IPS-NIHi7 (cell line): ENCODE measurements at regions not wholly inside any gene's neighbourhood (a gene's known extent, or its start where the extent isn't known, plus 50 kb on each side); places are given as distances from the start of the nearest gene placed in this dataset.

ENCODE experiments used
- DNase-seq: peaks from one replicate; pipeline ENCODE4 v3.0.0; 2012; ENCODE audit warnings: mixed read lengths; ENCODE audit errors: extremely low spot score

GRCh38 chr20:52921340-52921739, 50.8 kb upstream of the TSHZ2 start:
- DNase-seq, result no peak

GRCh38 chr20:52918311-52918710, 53.8 kb upstream of the TSHZ2 start:
- DNase-seq, result no peak

- DNase-seq, result no peak
These were observed 56.6 kb upstream of the TSHZ2 start for GRCh38 chr20:52915564-52915963.

GRCh38 chr20:52914870-52915269, 57.3 kb upstream of the TSHZ2 start:
- no peak for DNase-seq

GRCh38 chr20:52913650-52914387, 58.3 kb upstream of the TSHZ2 start:
- DNase-seq, result no peak

GRCh38 chr20:52905241-52905994, 66.7 kb upstream of the TSHZ2 start:
- DNase-seq, result no peak

- DNase-seq, result no peak
These were observed 67.3 kb upstream of the TSHZ2 start for GRCh38 chr20:52904837-52905236.

GRCh38 chr20:52899041-52899608, 73.0 kb upstream of the TSHZ2 start:
- DNase-seq, result no peak

- no peak for DNase-seq
These were observed 75.8 kb upstream of the TSHZ2 start for GRCh38 chr20:52896348-52896747.

GRCh38 chr20:52895701-52896100, 76.5 kb upstream of the TSHZ2 start:
- no peak for DNase-seq

- DNase-seq, result no peak
These were observed 76.9 kb upstream of the TSHZ2 start for GRCh38 chr20:52895235-52895634.

GRCh38 chr20:52893498-52893897, 78.7 kb upstream of the TSHZ2 start:
- no peak for DNase-seq

GRCh38 chr20:52892023-52892422, 80.1 kb upstream of the TSHZ2 start:
- DNase-seq, result no peak

- DNase-seq, result no peak
These were observed 82.0 kb upstream of the TSHZ2 start for GRCh38 chr20:52890130-52890529.

GRCh38 chr20:52889225-52889624, 82.9 kb upstream of the TSHZ2 start:
- no peak for DNase-seq

- no peak for DNase-seq
These were observed 84.1 kb upstream of the TSHZ2 start for GRCh38 chr20:52888096-52888495.

GRCh38 chr20:52880997-52881396, 91.2 kb upstream of the TSHZ2 start:
- DNase-seq, result no peak

- no peak for DNase-seq
These were observed 91.9 kb upstream of the TSHZ2 start for GRCh38 chr20:52880259-52880658.

GRCh38 chr20:52874241-52874640, 97.9 kb upstream of the TSHZ2 start:
- DNase-seq, result no peak

GRCh38 chr20:52869698-52870501, 102.3 kb upstream of the TSHZ2 start:
- DNase-seq, result no peak

GRCh38 chr20:52869276-52869675, 102.9 kb upstream of the TSHZ2 start:
- no peak for DNase-seq

- no peak for DNase-seq
These were observed 104.9 kb upstream of the TSHZ2 start for GRCh38 chr20:52867305-52867704.
